ENCODE measurements at regions not wholly inside any gene's neighbourhood (a gene's known extent, or its start where the extent isn't known, plus 50 kb on each side); places are given as distances from the start of the nearest gene placed in this dataset.
"Not testable (repeated sequence)": the region's sequence is repeated elsewhere in the genome, so short reads cannot be mapped to it uniquely, and the experiment has no call there.

DNA sequence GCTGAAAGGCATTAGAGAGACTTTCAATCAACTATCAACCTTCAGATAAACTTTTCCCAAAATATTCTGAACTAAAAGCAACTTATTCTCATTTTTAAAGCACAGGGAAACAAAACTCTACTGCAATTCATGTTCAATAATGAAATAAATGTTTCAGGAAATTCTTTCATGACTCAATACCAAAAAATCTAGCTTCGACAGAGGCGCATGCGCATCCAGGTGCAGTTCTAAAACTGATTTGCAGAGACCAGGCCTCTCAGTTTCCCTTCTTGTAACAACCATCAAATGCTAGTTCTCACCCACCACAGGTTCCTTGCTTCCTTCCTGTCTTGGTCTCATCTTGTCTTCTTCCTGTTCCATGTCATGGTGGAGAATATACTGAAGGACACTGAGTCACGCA is 55.3 kb upstream of the NRBF2 start:
- no peak for DNase-seq (ENCODE audit: low read depth)

DNA sequence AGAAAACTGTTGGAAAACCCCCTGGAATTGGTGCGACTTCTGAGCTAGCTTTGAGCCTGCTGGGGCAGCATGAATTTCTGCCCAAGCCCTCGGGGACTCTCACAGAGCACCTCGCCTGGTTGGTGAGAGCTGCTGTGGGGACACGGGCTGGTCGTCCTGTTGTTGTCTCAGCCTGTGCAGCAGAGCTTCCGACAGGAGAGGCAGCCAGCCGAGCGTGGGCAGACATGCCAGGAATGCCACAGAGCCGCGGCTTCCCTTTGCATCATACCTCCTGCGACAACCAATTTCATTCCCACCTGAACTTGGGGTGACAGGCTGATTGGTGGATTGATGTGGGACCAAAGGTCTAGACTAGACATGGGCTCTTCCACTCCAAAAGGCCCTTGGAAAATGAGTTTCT is 60.2 kb upstream of the NRBF2 start:
- DNase-seq (ENCODE audit: low read depth), result no peak

DNA sequence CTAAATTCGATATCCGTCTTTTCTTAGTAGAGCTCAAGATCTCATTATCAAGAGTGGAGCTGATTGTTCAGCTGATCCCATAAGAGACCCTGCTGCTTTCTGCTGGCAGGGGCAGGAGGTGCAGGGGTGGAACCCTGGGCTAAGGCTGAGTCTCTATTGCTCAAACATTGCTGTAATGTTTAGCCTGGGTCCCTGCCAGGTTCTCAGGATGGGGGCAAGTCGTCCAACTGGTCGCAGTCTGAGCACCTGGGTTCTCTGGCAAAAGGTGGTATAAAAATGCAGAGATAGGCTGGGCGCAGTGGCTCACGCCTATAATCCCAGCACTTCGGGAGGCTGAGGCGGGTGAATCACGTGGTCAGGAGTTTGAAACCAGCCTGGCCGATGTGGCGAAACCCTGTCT is 62.0 kb upstream of the NRBF2 start:
- no peak for DNase-seq (ENCODE audit: low read depth)

DNA sequence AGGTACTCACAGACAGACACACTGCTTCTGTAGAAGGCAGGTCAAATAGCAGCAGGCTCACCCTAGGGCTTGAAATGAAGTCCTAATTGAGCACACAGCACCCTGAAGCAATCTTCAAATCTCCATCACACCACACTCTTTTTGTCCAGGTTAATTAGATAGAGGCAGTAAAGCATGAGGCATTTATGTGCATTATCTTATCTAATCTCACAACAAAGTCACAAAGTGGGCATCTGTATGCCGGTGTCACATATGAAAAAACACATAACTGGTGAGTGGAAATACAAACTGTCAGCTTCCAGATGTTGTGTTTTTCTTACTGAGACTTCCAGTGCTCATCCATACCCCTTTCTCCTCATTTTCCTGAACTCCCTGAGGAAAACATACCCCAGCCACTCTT is 63.8 kb upstream of the NRBF2 start:
- no peak for DNase-seq (ENCODE audit: low read depth)

DNA sequence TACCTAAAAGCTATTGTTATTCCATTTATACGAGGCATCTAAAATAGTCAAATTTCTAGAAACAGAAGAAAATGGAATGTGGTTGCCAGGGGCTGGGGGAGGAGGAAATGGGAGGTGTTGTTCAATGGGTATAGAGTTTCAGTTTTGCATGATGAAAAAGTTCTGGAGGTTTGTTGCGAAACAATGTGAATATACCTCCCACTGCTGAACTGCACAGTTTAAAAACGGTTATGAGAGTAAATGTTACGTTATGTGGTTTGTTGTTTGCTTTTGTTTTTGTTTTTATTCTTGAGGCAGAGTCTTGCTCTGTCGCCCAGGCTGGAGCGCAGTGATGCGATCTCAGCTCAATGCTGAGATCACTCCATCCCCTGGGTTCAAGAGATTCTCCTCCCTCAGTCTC is 64.9 kb upstream of the NRBF2 start:
- no peak for DNase-seq (ENCODE audit: low read depth)

DNA sequence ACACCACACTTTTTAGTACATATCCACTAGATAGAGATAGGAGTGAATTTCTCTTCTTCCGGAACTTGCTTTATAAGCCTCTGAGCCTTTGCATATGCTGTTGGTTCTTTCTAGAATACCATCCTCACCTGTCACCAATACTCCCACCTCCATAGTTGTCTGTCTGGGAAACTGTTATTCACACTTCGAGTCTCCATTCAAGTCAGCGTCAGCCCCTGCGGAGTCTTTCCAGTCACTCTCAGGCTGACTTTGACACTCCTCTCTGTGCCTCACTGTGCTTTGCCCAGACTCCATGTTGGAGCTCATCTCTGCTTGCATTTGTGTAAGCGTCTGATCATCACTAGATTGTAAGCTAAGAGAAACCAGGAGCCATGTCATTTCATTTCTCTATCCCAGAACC is 66.5 kb upstream of the NRBF2 start:
- DNase-seq (ENCODE audit: low read depth), result no peak

DNA sequence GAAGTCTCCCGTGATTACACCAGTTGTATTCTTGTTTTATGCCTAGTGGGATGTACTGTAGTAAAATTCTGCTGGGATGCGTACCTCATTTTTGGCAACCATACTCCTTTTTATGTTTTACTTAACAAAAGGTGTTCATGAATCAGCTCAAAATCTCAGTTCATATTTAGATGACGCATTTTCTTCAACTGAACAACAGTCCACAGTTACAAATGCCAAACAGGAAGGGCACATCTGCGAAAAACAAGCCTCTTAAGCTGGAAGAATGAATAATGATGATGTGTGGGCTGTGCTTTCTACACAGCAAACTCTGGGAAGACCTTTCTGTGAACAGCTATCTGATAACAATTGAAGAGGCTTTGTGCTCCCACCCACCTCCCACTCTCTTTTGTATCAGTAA is 68.4 kb upstream of the NRBF2 start:
- no peak for DNase-seq (ENCODE audit: low read depth)

DNA sequence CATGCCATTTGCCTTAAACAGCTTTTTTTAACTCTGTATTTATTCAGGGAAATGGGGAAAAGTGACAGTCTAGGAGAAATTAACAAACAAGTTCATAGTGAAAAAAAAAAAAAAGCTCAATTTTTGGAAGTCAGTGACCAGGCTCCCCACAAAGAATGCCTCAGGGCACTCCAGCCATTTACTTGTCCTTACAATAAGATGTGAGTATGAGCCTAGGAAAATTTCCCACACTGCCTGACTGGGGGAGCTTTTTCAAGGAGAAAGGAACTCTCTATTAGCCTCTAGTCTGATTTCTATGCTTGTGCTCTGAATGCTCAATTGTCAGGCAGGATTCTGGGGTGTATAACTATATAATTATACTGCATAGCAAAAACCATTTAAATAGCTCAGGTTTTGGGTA is 74.9 kb upstream of the NRBF2 start:
- peak; percentile 25 for DNase-seq (ENCODE audit: low read depth)

DNA sequence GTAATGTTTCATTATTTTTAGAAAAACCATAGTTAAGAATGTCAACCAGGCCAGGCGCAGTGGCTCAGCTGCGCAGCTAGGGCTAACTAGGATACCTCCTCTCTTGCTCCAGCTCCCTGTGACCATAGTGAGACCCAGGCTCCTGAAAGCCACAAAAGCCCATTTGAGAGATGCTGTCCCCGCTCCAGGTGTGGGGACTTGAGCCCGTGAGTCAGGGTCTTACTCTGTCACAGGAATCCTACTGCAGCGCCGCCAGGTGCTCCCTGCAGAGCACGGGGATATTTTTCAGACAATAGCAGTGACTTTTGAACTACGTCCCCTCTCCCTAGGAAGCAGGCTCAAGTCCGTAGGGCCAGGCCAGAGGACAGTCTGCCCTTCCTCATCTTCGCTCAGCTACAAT is 75.6 kb upstream of the NRBF2 start:
- no peak for DNase-seq (ENCODE audit: low read depth)

DNA sequence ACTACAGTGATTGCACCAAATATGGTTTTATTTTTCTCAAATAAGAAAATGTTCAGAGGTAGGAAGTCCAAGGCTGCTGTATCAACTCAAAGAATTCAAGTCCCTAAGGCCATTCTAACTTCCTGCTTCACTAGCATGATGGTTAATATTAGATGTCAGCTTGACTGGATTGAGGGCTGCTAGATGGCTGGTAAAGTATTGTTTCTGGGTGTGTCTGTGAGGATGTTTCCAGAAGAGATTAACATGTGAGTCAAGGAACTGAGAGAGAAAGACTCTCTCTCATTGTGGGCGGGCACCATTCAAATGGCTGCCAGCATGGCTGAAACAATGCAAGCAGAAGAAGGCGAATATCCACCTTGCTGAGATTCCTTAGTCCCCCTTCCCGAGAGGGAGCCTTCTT is 77.4 kb upstream of the NRBF2 start:
- no peak for DNase-seq (ENCODE audit: low read depth)

DNA sequence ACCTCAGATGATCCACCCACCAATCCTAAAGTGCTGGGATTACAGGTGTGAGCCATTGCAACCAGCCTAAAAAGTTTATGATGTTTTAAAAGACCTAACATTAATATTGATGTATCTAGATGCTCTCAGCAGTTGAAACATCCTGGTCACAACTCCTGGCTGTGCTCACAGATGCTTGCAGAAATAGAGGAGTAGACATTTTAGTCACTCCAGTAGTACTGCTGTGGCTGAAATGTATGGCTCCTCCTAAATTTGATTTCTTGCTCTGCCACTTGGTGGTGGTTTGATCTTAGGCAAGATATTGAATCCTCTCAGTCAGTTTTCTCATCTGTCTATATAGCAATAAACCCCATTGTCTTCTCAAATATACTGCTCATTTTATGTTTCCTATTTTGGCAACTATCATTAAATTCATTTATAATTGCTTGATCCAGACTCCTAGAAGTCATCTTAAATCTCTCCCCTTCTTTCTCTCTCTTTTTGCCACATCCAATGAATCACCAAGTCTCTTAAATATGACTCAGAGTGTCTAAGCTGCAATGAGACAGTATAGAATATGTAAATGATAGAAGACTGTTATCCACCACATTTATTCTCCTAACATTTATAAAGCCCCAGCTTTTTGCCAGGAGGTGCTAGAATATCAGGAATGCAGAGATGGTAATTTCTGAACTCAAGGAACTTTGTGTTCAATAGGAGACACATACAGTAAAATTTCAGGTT is 78.1 kb upstream of the NRBF2 start:
- no peak for DNase-seq (ENCODE audit: low read depth)

DNA sequence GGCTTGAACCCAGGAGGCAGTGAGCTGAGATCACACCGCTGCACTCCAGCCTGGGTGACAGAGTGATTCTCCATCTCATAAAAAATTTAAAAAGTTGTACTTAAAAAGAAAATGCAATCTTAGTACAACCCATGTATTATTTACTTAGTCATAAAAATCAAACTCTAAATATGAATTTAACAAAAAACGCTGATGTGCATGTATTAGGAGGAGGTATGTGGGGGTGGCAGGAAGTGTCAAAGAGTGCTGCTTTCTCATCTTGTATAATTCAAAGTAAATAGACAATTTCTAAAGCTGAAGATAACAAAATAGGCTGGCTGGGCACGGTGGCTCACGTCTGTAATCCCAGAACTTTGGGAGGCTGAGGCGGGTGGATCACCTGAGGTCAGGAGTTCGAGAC is 81.0 kb upstream of the NRBF2 start:
- no peak for DNase-seq (ENCODE audit: low read depth)

DNA sequence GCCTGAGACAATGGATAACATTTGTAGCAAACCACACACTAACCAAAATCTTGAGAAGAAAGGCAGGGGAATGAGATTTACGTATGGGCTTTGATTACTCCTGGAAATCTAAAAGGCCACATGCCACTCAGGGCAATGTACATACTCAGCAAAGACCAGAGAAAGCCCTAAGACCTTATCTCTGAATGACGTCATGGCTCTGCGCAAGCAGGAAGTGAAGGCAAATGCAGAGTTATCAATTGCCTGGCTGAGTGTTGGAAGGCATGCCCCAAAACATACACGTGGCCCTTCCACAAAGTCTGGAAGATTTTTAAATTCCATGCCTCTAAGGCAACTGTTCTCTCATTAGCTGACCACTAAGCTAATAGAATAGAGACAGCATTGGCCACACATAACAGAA is 90.9 kb upstream of the NRBF2 start:
- DNase-seq (ENCODE audit: low read depth), result no peak

DNA sequence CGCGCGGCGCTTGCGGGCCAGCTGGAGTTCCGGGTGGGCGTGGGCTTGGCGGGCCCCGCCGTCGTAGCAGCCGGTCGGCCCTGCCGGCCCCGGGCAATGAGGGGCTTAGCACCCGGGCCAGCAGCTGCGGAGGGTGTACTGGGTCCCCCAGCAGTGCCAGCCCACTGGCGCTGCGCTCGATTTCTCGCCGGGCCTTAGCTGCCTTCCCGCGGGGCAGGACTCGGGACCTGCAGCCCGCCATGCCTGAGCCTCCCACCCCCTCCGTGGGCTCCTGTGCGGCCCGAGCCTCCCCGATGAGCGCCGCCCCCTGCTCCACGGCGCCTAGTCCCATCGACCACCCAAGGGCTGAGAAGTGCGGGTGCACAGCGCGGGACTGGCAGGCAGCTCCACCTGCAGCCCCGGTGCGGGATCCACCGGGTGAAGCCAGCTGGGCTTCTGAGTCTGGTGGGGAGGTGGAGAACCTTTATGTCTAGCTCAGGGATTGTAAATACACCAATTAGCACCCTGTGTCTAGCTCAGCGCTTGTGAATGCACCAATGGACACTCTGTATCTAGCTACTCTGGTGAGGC is 99.4 kb upstream of the NRBF2 start:
- not testable (repeated sequence) for DNase-seq (ENCODE audit: low read depth)

DNA sequence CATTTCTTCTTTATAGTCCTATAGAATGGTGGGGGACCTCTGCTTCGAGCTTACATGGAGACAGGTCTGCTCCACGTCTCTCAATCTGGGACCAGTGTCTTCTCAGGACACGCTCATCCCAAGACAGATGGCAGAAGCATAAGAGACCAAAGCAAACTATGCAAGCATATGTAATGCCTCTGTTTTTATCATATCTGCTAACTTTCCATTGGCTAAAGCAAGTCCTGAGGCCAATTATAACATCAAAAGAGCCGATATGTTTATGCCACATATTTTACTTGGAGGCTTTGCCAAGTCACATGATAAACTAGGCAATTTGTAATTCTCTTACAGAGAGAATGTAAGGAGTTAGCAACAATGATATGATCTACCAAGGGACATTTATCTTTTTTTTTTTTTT is 102.6 kb upstream of the NRBF2 start:
- DNase-seq (ENCODE audit: low read depth), result no peak

DNA sequence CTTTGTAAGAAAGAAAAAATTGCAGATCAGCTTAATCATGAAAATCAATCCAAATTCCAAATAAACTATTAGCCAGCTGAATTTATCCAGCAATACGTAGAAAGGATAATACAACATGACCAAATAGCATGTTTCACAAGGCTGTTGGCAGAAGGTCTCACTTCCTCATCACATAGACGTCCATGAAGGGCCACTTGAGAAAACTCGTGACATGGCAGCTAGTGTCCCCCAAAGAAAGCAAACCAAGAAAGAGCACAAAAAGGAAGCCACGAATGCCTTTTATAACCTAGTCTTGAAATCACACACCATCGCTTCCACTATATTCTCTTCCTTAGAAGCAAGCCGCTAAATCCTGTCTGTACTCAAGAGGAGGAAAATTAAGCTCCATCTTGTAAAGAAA is 105.6 kb upstream of the NRBF2 start:
- DNase-seq (ENCODE audit: low read depth), result no peak

DNA sequence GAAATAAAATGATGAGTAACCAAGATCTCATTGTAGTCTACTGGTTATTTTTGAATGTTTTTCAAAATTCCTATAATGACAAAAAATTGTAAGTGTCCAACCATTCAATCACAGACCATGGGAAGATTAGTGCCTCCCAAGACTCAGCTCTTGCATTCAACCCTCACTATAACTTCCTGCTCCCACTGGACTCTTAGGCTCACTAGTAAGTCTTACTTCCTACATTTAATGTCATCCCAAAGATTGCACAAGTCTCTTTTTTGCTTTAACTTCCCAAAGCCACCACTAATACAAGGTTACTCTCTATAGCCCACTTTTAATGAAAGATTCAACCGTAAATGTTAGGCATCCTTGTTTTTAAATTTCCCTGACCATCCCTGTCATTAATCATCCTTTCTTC is 111.9 kb upstream of the NRBF2 start:
- DNase-seq (ENCODE audit: low read depth), result no peak

DNA sequence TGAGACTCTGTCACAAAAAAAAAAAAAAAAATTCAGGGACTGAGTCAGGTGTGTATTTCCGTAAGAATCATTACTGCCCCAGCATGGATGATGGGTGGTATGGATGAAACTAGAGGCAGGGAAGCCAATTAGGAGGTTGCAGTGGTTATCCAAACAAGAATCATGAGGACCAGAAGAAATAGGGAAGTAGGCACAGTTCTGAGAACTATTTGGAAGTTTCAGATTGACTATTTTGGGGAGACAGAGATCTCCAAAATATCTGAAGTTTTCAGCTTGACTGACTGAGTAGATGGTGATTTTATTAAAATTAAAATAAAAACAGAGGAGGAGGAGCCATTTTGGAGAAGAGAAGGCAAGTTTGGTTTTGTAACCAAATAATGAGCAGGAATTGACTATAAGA is 119.4 kb upstream of the NRBF2 start:
- DNase-seq (ENCODE audit: low read depth), result no peak

DNA sequence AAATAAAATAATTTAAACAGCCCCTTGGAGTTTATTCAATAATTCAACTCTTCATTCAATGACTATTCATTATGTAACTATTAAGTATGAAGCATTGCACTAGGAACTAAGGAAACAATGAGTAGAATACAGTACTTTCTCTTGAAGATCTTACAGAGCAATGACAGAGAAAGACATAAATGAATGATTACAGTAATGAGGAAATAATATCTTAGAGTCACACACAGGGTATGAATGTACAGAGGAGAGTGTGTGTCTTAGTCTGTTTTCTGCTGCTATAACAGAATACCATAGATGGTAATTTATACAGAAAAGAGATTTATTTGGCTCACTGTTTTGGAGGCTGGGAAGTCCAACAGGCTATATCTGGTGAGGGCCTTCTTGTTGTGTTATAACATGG is 120.5 kb upstream of the NRBF2 start:
- no peak for DNase-seq (ENCODE audit: low read depth)

DNA sequence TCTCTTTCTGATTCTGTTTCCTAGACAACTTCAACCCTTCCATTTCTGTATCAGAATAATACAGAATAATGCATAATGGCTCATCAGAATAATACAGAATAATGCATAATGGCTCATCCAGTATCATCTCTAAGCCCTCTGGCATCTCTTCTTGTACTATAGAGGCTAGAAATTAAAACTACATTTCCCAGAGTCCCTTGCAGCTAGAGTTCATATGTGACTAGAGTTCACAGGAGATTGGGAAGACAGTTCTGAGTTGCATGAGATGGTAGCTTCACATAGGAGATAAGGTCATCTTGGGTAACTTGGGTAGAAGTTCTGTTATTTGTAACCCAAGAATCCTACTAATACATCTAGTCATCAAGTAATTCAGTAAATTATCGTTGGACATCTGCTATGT is 122.9 kb upstream of the NRBF2 start:
- DNase-seq (ENCODE audit: low read depth), result no peak

DNA sequence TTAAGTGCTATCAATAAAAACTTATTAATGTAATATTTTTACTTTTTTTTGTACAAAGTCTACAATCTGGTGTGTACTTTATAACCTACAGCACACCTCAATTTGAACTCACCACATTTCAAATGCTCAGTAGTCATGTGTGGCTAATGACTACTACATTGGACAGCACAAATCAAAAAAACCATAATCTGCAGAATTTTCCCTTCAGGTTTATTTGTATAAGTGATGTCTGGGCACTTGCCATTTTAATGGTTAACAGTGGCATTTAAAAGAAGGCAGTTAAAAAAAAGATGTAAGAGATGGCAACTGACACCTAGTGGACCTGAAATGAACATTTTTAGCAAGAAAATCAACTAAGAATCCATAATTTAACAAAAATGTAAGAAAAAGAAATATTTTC is 124.6 kb upstream of the NRBF2 start:
- DNase-seq (ENCODE audit: low read depth), result no peak

DNA sequence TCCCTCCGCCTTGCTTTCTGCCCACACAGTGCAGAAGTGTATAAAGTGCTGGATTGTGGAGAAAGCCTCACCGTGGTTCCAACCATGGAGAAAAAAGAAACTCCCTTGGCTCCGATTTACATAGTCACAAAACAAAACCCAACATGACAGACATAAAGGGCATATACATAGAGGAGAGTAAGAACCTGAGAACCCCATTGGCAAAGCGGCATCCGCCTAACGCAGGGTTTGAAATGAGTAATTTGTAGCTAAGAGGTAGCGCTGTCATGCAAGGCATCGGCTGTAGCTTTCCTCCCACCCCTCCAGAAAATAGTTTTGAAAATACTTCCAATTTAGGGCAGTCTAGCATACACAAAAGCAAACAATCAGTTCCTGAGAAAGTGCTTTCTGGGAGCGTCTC is 126.0 kb upstream of the NRBF2 start:
- DNase-seq (ENCODE audit: low read depth), result no peak

DNA sequence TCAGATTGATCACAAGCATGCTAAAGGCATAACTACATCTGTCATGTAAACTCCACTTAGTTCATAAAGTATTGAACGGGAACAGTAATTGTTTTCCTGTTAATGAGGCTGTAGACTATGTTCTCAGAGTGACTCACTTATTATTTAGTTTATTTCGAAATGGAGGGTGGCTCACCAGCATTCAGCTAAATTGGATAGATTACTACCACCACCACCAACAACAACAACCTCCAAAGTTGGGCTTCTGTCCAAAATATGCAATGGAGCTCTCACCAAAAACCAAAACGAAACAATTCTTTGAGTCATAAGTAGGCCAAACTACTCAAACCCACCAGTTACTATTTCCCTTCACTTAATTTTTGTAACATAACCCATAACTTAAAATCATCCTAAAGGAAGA is 127.9 kb upstream of the NRBF2 start:
- peak; percentile 53 for DNase-seq (ENCODE audit: low read depth)

DNA sequence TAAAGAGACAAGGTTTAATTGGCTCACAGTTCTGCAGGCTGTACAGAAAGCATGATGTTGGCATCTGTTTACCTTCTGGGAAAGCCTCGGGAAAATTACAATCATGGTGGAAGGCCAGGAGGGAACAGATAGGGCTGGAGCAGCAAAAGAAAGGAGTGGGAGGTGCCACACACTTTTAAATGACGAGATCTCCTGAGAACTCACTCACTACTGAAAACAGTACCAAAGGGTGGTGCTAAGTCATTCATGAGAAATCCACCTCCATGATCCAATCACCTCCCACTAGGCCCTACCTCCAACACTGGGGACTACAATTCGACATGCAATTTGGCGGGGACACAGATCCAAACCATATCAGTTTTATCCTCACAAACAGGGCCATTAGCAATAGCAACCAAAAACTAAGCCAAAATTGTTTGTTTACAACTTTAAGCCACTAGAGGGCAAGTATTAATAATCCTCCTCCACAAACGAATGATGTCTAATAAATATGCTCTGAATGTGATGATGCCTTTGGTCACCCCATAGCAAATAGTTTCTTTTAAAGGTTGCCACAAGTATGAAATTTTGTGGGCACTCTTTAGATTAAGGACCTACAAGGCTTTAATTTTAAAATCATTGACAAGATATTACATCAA is 129.2 kb upstream of the NRBF2 start:
- peak; percentile 5 for DNase-seq (ENCODE audit: low read depth)

All from EH (cell line).